ENCODE measurements at regions not wholly inside any gene's neighbourhood (a gene's known extent, or its start where the extent isn't known, plus 50 kb on each side); places are given as distances from the start of the nearest gene placed in this dataset.

- no peak for TF ChIP-seq POLR2A (IDR thresholded peaks at IDR 0.05)
- no peak for TF ChIP-seq POLR2AphosphoS5 (IDR thresholded peaks at IDR 0.05)
- TF ChIP-seq EP300 (IDR thresholded peaks at IDR 0.05): no peak
- TF ChIP-seq CTCF (IDR thresholded peaks at IDR 0.05): no peak
- Histone ChIP-seq H3K4me3 (no peak overlapping the region), H3K27me3 (peaks cover 26% of the 10 kb centered on the region), H3K9me3 (no peaks in the 10 kb centered on the region), H3K36me3 (no peaks in the 10 kb centered on the region), H3K27ac (no peak overlapping the region), H3K4me1 (no peaks in the 10 kb centered on the region)
- DNase-seq (ENCODE audit: low spot score in 2 of 2): no peak
- WGBS: 100% methylated on average over 1 of the region's 1 CpG
These were observed 396.4 kb upstream of the CCL2 start for GRCh38 chr17:33858682-33859081.

DNA sequence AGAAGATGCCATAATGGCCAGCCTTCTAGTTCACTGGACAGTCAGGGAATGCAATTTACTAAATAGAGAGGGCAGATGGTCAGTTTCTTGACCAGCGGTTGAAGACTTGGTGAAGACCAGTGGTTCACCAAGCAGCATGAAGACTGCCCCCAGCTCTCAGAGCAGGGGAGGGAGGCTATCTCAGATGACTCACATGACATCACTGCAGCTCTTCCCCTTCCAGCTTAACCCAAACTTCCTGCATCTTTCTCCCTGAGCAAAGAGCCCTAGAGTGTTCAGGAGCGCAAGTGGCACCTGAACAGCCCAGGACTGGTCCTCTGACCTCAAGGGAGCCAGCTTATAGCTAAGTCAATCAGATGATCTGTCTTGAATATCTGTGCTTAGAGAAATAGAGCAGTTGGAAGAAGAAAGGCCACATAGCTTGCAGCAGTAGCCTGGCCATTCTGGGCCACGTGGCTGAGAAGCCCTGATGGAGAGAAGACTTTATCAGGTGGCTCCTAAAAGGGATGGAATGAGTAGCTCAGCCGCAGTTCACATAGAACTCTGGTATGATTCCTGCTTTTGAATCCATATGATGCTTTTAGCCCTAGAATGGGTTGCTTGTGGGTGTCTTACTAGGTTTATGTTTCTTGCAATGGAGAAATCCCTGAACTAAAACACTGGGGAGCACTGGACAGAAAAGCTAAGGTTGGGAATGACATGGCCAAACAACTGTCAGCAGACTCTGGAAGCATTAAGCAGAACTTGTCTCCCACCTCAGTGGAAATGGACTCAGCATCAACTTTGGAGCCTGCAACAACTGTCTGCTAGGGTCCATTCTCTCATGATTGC lies 392.1 kb upstream of the CCL2 start:
- no peak for DNase-seq (ENCODE audit: low spot score in 2 of 2)
- H3K9me3 ChIP-seq: no peaks in the 10 kb centered on the region
- 69% methylated on average over 4 of the region's 4 CpGs for WGBS
- TF ChIP-seq POLR2A (IDR thresholded peaks at IDR 0.05): no peak
- TF ChIP-seq POLR2AphosphoS5 (IDR thresholded peaks at IDR 0.05): no peak
- no peak for TF ChIP-seq CTCF (IDR thresholded peaks at IDR 0.05)
- no peak for TF ChIP-seq EP300 (IDR thresholded peaks at IDR 0.05)
- H3K36me3 ChIP-seq: no peaks in the 10 kb centered on the region
- no peak overlapping the region for H3K4me3 ChIP-seq
- H3K4me1 ChIP-seq: no peaks in the 10 kb centered on the region
- H3K27me3 ChIP-seq: peaks cover 18% of the 10 kb centered on the region
- H3K27ac ChIP-seq: no peak overlapping the region

DNA sequence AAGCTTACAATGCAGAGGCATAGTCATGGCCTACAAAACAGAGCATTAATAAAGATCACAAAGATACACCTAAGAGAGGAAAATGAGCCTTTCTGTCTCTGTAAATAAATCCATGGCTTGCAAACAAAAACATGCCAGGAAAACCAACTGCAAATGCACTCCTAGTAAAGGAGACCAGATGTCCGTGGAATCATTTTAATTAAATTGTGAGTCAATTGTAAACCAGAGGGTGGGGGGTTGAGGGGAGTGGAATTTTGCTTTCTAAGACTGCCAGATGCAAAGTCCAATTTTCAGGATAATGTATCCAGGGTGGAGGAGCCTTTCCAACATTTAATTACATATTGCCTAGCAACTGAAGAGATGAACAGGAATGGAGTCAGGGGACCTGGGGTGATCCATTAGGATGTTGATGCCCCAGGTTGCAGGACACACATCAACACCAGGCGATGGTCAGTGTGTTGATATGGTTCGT lies 390.3 kb upstream of the CCL2 start:
- TF ChIP-seq POLR2AphosphoS5 (IDR thresholded peaks at IDR 0.05) (no peak), POLR2A (IDR thresholded peaks at IDR 0.05) (no peak), EP300 (IDR thresholded peaks at IDR 0.05) (no peak), CTCF (IDR thresholded peaks at IDR 0.05) (no peak)
- no peaks in the 10 kb centered on the region for H3K4me1 ChIP-seq
- no peak overlapping the region for H3K27ac ChIP-seq
- whole genome bisulfite sequencing: 60% methylated on average over 3 of the region's 3 CpGs
- H3K36me3 ChIP-seq: no peaks in the 10 kb centered on the region
- peaks cover 15% of the 10 kb centered on the region for H3K27me3 ChIP-seq
- H3K9me3 ChIP-seq: no peaks in the 10 kb centered on the region
- DNase-seq (ENCODE audit: low spot score in 2 of 2): no peak
- no peak overlapping the region for H3K4me3 ChIP-seq

- H3K36me3 ChIP-seq: no peaks in the 10 kb centered on the region
- no peaks in the 10 kb centered on the region for H3K4me1 ChIP-seq
- H3K27ac ChIP-seq: no peak overlapping the region
- no peak overlapping the region for H3K4me3 ChIP-seq
- 93% methylated on average over 3 of the region's 3 CpGs for WGBS
- TF ChIP-seq EP300 (IDR thresholded peaks at IDR 0.05) (no peak), CTCF (IDR thresholded peaks at IDR 0.05) (no peak), POLR2A (IDR thresholded peaks at IDR 0.05) (no peak), POLR2AphosphoS5 (IDR thresholded peaks at IDR 0.05) (no peak)
- DNase-seq (ENCODE audit: low spot score in 2 of 2): no peak
- no peaks in the 10 kb centered on the region for H3K9me3 ChIP-seq
- peaks cover 18% of the 10 kb centered on the region for H3K27me3 ChIP-seq
These were observed 386.2 kb upstream of the CCL2 start for GRCh38 chr17:33868899-33869298.

- H3K36me3 ChIP-seq: no peaks in the 10 kb centered on the region
- TF ChIP-seq CTCF (IDR thresholded peaks at IDR 0.05) (no peak), POLR2A (IDR thresholded peaks at IDR 0.05) (no peak), EP300 (IDR thresholded peaks at IDR 0.05) (no peak), POLR2AphosphoS5 (IDR thresholded peaks at IDR 0.05) (no peak)
- H3K4me3 ChIP-seq: no peak overlapping the region
- H3K27me3 ChIP-seq: peaks cover 17% of the 10 kb centered on the region
- H3K27ac ChIP-seq: no peak overlapping the region
- H3K4me1 ChIP-seq: no peaks in the 10 kb centered on the region
- no peaks in the 10 kb centered on the region for H3K9me3 ChIP-seq
- DNase-seq (ENCODE audit: low spot score in 2 of 2): no peak
- 73% methylated on average over 3 of the region's 3 CpGs for WGBS
These were observed 384.1 kb upstream of the CCL2 start for GRCh38 chr17:33870936-33871335.
